ENCODE measurements at regions not wholly inside any gene's neighbourhood (a gene's known extent, or its start where the extent isn't known, plus 50 kb on each side); places are given as distances from the start of the nearest gene placed in this dataset.
A peak's percentile ranks its signal among the peaks of the same experiment; 100 is the strongest.
"Not testable (repeated sequence)": the region's sequence is repeated elsewhere in the genome, so short reads cannot be mapped to it uniquely, and the experiment has no call there.

DNA sequence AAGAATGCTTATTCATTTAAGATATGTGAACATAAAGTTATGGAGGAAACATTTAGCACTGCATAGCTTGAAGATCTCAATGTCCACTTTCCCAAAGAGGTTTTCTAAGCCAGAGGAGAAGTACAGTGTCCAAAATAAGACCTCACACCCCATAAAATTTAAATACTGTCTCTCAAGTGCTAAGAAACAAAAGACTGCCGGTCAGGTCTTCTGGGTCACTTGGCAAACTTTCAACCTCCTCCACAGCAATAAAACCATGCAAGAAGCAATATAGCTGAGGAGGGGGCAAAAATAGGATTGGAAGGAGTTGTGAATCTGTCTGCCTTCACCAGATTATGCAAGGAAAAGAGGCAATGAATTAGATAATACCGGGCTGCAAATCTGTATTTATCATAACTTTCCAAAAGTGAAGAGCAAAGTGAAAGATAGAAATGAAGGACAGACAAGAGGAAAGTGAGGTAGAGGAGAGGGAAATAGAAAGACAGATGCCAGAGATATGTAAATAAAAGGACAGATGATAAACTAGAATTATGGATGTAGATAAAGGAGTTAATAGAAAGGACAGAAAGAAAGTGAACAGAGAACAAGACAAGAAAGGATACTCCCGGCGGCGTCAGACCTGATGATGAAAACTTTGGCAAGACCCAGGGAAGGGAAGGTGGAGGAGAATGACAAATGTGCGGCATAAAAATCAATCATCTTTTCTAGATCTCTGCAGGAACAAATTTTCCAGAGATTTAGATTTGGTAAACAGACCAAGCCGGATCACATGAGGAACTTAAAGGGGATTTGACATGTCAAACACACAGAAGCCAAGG, 152.7 kb upstream of the FAM241A start:
- no peak for DNase-seq

DNA sequence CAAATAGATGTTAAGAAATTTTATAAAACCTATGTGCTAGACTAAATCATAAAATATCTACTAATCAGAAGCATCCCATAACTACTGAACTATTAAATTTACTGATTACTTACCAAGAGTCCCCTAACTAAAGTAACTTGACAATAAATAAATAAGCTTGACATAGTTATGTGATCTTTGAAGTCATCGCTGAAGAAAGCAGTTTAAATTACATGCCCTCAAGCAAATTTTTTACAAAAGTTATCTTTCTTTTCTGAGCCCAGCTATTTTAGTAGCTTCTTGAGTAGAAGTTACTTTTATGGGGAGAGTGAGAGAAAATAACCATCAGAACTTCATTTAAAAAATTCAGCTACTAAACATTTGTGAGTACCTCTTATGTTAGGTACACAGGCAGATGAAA, 150.9 kb upstream of the FAM241A start:
- DNase-seq = no peak

DNA sequence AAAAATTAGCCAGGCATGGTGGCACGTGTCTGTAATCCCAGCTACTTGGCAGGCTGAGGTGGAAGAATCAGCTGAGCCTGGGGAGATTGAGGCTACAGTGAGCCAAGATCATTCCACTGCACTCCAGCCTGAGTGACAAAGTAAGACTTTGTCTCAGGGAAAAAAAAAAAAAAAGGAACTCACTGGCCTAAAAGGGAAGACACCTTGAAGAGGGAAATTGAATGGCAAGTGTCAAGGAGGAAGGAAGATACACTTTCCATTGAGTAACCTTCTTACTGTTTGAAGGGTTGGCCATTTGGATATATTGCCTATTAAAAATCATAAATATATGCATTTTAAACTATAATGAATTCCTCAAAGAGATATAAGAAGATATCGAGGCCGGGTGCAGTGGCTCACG, 147.5 kb upstream of the FAM241A start:
- no peak for DNase-seq

DNA sequence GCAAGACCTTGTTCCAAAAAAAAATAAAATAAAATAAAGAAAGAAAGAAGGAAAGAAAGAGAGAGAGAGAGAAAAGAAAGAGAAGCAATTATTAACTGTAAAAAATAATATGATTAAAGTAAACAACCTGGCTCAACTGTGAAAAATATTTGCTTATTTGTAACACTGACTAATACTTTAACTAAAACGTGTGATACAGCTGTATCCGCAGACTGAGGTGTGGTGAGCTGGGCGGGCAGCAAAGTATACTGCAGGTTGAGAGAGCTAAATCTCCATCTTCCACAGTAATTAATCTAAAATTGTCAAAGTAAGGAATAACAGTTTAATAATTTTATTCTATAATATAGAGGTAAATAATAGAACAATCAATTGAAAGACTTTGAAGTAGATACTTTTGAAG, 145.5 kb upstream of the FAM241A start:
- no peak for DNase-seq

DNA sequence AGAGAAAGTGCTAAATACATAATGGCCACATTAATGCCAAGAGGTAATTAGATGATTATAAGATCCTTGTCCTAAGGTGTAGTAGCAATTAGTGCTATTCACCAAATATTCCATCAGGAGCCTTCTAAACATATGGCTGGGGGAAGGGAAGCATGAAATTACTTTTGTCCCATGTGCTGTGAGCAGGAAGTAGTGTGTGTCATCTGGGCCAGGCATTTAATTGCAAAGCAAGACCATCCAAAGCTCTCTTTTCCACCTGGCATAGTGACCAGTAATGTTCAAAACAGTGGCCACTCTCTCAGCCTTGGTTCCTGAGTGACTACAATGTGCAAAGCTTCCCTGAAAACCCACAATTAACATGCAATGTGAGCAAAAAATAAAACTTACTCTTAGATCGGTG, 144.2 kb upstream of the FAM241A start:
- no peak for DNase-seq

DNA sequence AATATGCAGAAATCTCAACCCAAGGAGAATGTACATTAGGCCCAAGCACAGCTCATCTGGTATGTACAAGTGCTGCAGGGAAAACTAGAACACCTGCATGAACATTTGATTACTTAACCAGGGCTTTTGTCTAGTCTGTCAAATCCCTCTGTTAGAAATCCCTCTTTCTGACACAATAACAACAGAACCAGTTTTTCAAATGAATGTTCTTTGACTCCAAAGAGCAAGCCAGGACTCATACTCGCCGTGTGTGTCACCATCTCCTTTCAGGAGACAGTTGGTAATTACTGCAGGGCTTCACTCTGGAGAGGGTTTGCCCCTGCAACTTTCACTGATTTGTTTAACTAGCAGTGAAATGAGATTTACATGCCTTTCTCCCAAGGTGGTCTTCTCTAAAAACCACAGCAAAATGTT, 143.0 kb upstream of the FAM241A start:
- no peak for DNase-seq

DNA sequence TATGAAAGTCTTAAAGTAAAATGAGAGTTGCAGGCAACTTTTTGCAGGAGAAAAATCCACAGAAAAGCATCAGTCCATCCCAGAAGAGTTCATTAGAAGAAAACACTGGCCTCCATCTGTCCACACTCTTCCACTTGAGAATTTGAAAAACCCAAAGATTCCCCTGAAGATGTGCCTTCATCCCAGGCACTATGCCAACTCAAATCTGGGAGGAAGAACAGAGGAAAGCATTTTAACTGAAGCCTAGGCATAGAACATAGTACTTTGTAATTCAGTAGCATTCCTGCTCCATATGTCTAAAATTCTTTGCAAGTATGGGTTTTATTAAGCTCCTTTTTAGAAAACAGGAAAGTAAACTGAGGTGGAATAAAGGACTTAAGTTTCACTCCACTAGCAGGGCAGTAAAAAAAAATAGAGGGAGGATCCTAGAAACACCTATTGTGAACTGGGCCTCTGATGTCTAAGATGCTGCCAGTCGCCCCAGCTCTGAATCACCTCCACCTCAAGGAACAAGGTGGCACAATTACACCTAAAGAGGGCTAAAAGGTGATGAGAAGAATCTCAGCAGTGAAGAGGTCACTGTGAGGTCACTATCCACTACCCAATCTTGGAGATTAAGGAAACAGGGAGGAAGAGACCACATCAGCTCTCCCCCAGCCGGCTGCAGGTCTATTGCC, 141.9 kb upstream of the FAM241A start:
- DNase-seq = no peak

DNA sequence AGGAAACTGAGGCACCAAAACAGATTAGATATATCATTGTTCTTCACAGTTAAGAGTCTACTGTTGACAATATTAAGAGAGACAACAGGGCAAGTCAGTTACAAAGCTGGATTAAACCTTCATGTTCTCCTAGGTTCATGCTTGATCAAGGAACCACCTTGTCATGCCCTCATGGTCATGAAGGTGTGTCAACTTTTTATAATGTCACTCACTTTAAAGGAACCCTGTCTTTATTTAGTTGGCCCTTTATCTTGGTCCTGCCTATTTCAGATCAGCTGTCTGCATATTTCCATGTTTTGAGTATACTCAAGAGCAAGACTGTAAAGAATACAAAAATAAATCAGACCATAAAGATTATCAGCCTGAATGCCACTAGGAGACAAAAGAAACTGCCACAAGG, 140.2 kb upstream of the FAM241A start:
- DNase-seq = no peak

DNA sequence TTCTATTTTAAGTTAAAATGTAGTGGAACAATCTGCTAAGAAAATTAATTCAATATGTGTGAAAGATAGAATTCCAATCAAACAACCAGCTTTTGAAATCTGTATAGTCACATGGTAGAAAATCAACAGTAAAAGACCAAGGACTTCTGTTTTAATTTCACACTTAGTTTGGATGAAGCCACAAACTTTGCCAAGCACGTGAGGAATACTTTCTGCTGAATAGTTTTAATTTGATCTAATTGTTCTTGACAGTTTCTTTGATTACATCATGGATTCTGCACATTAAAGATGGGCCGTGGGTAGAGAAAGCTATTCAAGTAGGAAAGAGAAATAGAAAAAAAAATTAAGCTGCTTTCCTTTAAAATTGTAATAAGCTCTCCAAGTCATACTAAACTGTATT, 137.9 kb upstream of the FAM241A start:
- DNase-seq = no peak

DNA sequence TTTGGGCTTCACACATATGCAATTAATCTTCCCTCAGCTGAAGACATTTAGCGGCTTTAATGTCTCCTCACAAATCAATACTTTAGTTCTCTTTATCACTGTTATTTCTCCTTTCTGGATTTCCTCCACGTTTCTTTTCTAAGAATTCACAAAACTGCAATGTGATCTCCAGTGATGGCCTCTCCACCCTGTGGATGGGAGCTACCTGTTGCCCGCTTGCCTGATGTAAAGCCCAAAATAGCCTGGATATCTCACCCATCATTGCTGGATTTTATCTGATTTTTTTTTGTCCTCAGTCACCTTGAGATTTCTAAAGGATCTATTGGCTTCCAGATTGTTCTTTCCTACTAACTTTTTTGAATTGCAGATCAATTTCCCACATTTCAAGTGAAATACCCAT, 129.3 kb upstream of the FAM241A start:
- DNase-seq = no peak

DNA sequence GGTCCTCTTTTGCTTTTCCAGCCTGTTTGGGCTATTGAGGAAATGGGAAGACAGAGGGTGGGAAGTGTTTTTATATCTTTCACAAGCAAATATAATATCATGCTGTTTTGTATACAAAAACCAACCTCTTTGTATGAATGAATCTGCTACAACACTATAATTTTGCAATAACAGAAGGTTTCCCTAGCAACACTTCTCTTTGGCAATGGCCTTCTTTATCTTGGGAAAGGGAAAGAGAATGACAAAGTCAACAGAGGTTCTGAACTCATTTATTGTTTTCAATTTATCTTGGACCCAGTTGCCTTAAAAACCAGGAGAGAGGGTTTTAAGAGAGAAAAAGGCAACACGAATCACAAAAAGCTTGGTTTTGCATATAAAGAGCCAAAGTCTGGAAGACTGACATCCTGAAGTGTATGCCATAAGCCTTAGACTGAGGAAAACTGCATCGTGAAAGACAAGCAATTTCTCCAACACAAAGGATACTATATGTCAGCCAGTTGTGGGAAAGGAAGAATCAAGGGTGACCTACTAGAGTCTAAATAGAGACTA, 121.8 kb upstream of the FAM241A start:
- DNase-seq = no peak

DNA sequence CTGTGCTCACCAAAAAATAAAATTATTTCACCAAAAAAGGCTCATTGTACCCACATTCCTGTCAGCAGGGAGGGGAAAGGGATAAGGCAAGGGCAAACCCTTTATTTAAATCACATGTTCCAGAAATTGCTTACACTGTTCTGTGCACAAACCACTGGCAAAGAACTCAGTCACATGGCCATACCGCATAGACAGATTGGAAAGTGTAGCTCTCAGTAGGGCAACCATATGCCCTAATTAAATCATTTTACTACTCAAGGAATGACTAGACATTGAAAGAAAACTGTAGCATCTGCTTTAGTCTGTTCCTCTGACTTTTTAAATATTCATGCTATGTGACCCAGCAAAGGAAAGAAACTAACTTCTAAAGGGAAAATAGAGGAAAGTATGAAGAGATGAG, 119.2 kb upstream of the FAM241A start:
- no peak for DNase-seq

DNA sequence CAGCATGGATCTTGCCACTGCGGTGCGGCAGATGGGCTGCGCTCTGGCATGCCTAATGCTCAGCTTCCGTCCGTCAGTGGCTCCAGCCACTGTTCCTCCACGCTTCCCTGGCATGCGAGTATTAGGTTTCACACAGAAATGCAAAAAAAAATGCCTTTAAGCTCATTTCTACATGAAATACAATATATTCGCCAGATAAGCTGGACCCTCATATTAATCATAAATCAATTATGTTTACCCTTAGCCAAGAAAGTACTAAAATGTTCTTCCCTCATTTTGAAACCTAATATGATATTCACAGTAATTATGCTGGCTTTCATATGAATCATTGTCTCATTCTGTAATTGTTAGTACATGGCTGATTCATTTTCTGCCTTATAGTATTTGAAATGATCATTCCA, 115.5 kb upstream of the FAM241A start:
- DNase-seq = no peak

DNA sequence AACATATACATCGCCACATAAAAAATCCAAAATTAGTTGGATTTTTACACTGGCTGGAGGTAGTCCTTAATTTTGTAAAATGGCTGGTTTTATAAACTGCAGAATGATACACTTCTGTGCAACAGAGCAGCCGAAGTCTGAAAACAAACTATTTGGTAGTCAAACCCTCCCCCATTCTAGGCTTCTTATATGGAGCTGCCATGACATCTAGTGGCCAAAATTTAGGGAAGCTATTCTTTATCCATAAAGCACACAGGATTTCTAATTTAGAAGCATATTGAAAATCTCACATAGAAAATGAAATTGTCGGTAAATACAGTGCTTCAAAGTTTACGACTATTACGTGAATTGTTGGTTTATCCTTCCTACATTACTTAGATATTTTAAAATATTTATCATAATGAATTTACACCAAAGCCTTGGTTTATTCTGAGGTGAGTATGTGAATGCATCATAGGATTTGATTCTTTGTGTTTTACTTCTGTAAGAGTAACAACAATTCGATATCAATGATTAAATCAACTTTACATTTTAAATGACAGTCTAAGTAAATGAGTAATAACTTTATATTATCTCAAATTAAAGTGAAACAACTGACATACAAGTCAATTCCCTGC, 113.4 kb upstream of the FAM241A start:
- no peak for DNase-seq

DNA sequence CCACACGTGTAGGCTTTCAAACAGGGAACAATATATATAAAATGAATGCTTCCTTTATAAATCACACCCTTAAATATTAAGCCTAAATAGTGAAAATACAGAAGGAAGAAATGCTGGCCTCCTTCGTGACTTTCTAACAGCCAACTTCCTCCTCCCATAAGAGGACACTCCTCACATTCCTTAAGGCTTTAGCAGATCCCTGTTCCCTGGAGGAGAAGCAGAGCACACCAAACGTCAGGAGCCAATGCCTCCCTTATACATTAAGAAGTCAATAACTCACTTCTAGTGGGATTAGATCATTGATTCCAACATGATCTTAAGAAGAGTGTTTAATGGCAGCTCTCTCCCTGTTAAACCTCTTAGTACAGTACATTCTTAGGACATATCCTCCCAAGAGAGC, 108.4 kb upstream of the FAM241A start:
- DNase-seq = no peak

DNA sequence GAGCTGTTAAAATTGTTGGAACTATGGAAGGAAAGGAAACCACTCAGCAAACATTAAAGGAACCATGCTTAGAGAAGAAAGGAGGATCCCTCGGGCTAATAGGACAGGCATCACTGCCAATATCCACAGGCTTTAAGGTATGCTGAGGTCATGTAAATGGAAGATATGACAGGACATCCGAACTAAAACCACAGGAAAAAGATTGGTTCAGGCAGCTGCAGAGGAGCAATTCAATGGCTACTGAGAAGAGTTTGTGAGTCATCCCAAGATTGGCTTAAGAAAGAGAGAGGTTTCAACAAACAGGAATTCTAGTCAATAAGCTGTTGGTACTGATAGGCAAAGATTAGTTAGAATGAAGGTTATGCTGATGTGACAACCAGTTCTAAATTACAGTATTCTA, 106.4 kb upstream of the FAM241A start:
- no peak for DNase-seq

DNA sequence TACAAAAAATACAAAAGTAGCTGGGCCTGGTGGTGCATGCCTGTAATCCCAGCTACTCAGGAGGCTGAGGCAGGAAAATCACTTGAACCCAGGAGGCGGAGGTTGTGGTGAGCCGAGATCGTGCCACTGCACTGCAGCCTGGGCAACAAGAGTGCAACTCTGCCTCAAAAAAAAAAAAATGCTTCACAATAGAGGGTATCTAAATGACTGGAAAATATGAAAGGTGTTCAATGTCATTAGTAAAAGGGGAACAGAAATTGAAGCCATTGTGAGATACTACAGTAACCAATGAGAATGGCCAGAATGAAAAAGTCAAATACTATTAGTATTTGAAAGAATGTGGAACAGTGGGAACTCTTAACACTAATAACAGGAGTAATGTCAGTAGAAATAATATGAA, 96.1 kb upstream of the FAM241A start:
- DNase-seq = not testable (repeated sequence)

DNA sequence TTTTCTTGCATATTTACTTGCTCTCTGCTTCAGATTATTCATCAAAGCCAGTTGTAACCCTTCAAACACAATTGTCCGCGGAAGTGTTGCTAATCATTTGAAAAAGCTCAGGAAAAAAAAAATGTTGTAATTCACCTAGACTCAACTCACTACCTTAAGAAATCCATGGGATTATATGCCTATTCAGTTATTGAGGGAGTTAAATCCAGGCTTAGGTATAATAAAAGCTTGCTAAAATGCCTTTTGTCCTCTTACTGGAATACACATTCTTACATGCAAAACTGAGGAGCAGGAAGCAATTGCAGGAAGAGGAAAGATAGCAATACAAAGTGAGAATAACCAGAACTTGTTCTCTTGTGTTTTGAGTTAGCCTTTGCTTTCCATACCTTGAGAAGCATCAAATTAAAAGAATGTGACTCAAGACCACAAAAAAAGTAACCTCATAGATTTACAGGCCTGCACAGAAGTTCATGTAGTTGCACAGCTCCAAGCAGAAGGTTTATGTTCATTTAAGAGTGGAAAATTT, 91.4 kb upstream of the FAM241A start:
- DNase-seq = no peak

DNA sequence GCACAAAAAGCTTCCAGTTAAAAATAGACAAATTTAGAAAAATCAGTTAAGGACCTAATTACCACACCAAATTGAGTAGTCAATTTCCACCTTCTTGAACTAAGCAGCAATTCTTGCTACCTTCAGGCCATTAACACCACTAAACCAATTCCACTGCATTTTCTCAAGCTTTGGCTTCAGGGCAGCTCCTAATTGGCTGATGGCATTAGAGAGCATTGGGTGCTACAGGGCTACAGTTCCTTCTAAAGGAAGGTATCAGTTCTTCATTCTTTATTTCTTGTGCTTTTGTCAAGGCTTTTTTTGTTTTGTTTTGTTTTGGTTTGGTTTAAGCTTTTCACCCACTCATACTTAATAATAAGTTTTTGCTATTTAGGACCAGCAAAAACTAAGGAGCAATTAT, 90.2 kb upstream of the FAM241A start:
- no peak for DNase-seq

DNA sequence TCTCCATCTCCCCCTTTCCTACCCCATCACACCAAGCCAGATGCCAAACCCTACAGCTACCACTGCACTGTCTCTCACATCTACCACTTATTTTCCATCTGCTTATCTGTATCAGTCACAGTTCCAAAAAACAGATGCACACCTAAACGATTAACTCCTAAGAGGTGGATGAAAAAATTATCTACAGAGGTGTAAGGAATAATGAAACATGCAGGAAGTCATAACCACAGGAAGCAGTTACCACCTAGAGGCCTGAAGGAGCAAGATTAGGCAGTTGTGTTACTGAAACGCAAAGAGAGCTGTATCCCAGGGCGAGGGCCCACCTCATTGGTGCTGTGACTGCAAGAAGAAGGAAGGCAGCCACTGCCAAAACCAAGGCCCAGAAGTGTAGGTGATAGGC, 87.8 kb upstream of the FAM241A start:
- no peak for DNase-seq

DNA sequence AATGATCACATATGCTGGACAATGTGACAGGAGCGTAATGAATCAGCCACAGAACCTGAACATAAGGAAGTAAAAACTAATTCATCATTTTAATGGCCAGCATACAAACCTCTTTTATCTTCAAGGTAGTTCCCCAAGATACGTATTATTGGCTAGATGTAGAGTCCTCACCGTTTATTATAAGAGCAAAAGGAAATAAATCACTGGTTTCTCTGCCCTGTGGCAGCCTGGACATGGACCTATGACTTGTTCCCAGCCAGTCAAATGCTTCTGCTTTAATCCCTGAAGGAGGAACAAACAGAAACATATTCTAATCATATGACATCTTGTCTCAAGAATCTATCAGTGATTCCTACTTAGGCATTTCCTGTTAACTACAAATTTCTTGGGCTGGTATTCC, 86.8 kb upstream of the FAM241A start:
- no peak for DNase-seq

DNA sequence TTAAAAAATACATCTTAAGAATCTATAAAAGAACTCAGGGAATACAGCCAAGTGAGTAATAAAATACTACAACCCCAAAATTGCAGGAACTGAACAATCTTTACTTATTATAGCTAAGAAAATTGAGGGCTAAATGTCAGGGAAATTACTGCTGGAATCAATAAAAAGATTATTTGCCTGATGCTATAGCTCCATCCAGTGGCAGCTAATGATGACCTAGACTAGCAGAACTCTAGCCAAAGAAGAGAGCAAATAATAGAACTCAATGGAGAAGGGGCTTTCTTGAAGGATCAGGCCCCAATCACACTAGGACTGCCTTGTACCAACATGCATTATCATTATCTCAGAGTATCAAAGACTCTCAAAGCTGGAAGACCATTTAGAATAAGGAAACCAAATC, 85.0 kb upstream of the FAM241A start:
- DNase-seq = peak; percentile 3

DNA sequence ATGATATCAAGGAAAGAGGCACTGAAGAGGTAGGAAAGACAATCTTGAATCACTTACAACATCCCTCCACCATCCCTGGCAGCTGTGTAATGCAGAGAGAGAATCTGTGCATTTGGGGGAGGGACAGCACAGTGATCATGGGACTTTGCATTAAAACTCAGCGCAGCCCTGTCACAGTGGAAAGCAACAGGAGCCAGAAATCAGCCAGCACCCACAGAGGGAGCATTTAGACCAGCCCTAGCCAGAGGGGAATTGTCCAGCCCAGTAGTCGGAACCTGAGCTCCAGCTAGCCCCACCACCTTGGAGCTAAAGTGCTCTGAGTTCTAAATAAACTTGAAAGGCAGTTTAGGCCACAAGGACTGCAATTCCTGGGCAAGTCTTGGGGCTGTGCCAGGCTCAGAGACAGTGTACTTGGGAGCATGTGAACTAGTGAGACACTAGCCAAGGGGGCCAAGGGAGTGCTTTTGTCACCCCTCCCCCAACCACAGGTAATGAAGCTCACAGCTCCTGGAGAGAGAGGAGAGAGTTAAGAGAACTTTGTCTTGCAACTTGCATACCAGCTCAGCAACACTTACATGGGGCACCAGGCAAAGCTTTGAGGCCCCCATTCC, 83.9 kb upstream of the FAM241A start:
- no peak for DNase-seq
